WTC11 (cell line): ENCODE measurements at regions not wholly inside any gene's neighbourhood (a gene's known extent, or its start where the extent isn't known, plus 50 kb on each side); places are given as distances from the start of the nearest gene placed in this dataset.

Experiments used
- ATAC-seq: fragments of 200-7000 bp; cut with Tn5 transposase; 2 replicates; pipeline ENCODE4 v1.10.0; 2021; ENCODE audit warnings: mild to moderate bottlenecking, moderate library complexity
- CTCF ChIA-PET: fragments of 300-600 bp; sonication (Branson Sonifier 250); formaldehyde crosslinking; loops from one replicate; lab custom pipeline; 2021; ENCODE audit warnings: antibody characterized with exemption; lab: Charles Lee
- POLR2A ChIA-PET: fragments of 350-600 bp; sonication (Branson Sonifier 250); formaldehyde crosslinking; loops from one replicate; lab custom pipeline; 2021; ENCODE audit warnings: antibody characterized with exemption; lab: Charles Lee
- DNase-seq: peaks from one replicate; pipeline ENCODE4 v3.0.0; 2021; ENCODE audit warnings: low spot score
- H3K27ac Mint-ChIP-seq: 2 replicates; pipeline ENCODE4 v1.8.0; 2021; ENCODE audit warnings: mixed read lengths
- H3K27me3 Mint-ChIP-seq: 2 replicates; pipeline ENCODE4 v1.8.0; 2021; ENCODE audit warnings: low read depth, mild to moderate bottlenecking, moderate library complexity, mixed read lengths
- H3K36me3 Mint-ChIP-seq: 2 replicates; pipeline ENCODE4 v1.8.0; 2021; ENCODE audit warnings: mixed read lengths
- H3K4me1 Mint-ChIP-seq: 2 replicates; pipeline ENCODE4 v1.8.0; 2022; ENCODE audit warnings: mixed read lengths
- H3K4me3 Mint-ChIP-seq: 2 replicates; pipeline ENCODE4 v1.8.0; 2021; ENCODE audit warnings: mild to moderate bottlenecking, moderate library complexity, mixed read lengths
- H3K9me3 Mint-ChIP-seq: 2 replicates; pipeline ENCODE4 v1.8.0; 2021; ENCODE audit warnings: mixed read lengths
- EMX1 ChIP-seq: fragments of 250-450 bp; sonication (Bioruptor Pico); IDR thresholded peaks from 2 replicates; pipeline ENCODE4 v1.8.0; 2021; ENCODE audit warnings: mild to moderate bottlenecking
- GTF2I ChIP-seq: fragments of 250-450 bp; sonication (Bioruptor Pico); conservative IDR thresholded peaks from 2 replicates; pipeline ENCODE4 v1.4.0; 2021; ENCODE audit warnings: mild to moderate bottlenecking
- IRF2 ChIP-seq: sonication (generic); formaldehyde crosslinking; IDR thresholded peaks from 2 replicates; pipeline ENCODE4 v1.8.0; 2022; ENCODE audit warnings: low read depth, missing genetic modification reagents, borderline replicate concordance
- JUN ChIP-seq: sonication (generic); formaldehyde crosslinking; IDR thresholded peaks from 2 replicates; pipeline ENCODE4 v1.8.0; 2023; ENCODE audit warnings: mild to moderate bottlenecking, missing genetic modification reagents
- OVOL2 ChIP-seq: fragments of 250-450 bp; sonication (Bioruptor Pico); IDR thresholded peaks from 2 replicates; pipeline ENCODE4 v1.9.0; 2021; ENCODE audit warnings: mild to moderate bottlenecking, borderline replicate concordance
- TEAD1 ChIP-seq: sonication (generic); formaldehyde crosslinking; IDR thresholded peaks from 2 replicates; pipeline ENCODE4 v1.8.0; 2022; ENCODE audit warnings: mild to moderate bottlenecking, missing genetic modification reagents
- TEAD4 ChIP-seq: sonication (generic); formaldehyde crosslinking; IDR thresholded peaks from 2 replicates; pipeline ENCODE4 v1.8.0; 2022; ENCODE audit warnings: mild to moderate bottlenecking, missing genetic modification reagents
- ZNF138 ChIP-seq: sonication (generic); formaldehyde crosslinking; conservative IDR thresholded peaks from 2 replicates; pipeline ENCODE4 v1.8.1; 2022; ENCODE audit warnings: mild to moderate bottlenecking, moderate library complexity, missing genetic modification reagents
- ZNF317 ChIP-seq: sonication (generic); formaldehyde crosslinking; IDR thresholded peaks from 2 replicates; pipeline ENCODE4 v1.8.1; 2023; ENCODE audit warnings: low read depth, mild to moderate bottlenecking, moderate library complexity, missing genetic modification reagents, borderline replicate concordance
- ZNF671 ChIP-seq: fragments of 250-450 bp; sonication (Bioruptor Pico); IDR thresholded peaks from 2 replicates; pipeline ENCODE4 v1.8.0; 2021; ENCODE audit warnings: mild to moderate bottlenecking
- TF ChIP-seq, protein P1 (sequence below): fragments of 250-450 bp; sonication (Bioruptor Pico); conservative IDR thresholded peaks from 2 replicates; pipeline ENCODE4 v1.9.0; 2021; ENCODE audit warnings: mild to moderate bottlenecking
- TF ChIP-seq, protein P2 (sequence below): fragments of 250-450 bp; sonication (Bioruptor Pico); IDR thresholded peaks from 2 replicates; pipeline ENCODE4 v2.1.2; 2022; ENCODE audit warnings: mild to moderate bottlenecking, moderate library complexity
- TF ChIP-seq, protein P3 (sequence below): sonication (generic); formaldehyde crosslinking; IDR thresholded peaks from 2 replicates; pipeline ENCODE4 v1.8.1; 2023; ENCODE audit warnings: mild to moderate bottlenecking, missing genetic modification reagents, moderate library complexity
- TF ChIP-seq, protein P4 (sequence below): sonication (generic); formaldehyde crosslinking; conservative IDR thresholded peaks from 2 replicates; pipeline ENCODE4 v1.8.1; 2022; ENCODE audit warnings: mild to moderate bottlenecking, missing genetic modification reagents
- TF ChIP-seq, protein P5 (sequence below): sonication (generic); formaldehyde crosslinking; IDR thresholded peaks from 2 replicates; pipeline ENCODE4 v1.8.1; 2022; ENCODE audit warnings: mild to moderate bottlenecking, missing genetic modification reagents, moderate library complexity, borderline replicate concordance
- TF ChIP-seq, protein P6 (sequence below): fragments of 200-600 bp; IDR thresholded peaks from 2 replicates; pipeline ENCODE4 v1.8.0; 2022; ENCODE audit warnings: antibody characterized with exemption
- TF ChIP-seq, protein P7 (sequence below): sonication (generic); formaldehyde crosslinking; IDR thresholded peaks from 2 replicates; pipeline ENCODE4 v1.8.1; 2022; ENCODE audit warnings: low read depth, mild to moderate bottlenecking, moderate library complexity, missing genetic modification reagents, borderline replicate concordance
- TF ChIP-seq, protein P8 (sequence below): sonication (generic); formaldehyde crosslinking; IDR thresholded peaks from 2 replicates; pipeline ENCODE4 v1.8.0; 2022; ENCODE audit warnings: mild to moderate bottlenecking, missing genetic modification reagents
- TF ChIP-seq, protein P9 (sequence below): sonication (generic); formaldehyde crosslinking; IDR thresholded peaks from 2 replicates; pipeline ENCODE4 v1.8.0; 2023; ENCODE audit warnings: missing genetic modification reagents, mild to moderate bottlenecking, borderline replicate concordance
- TF ChIP-seq, protein P10 (sequence below): fragments of 250-450 bp; sonication (Bioruptor Pico); IDR thresholded peaks from 2 replicates; pipeline ENCODE4 v1.9.0; 2021; ENCODE audit warnings: mild to moderate bottlenecking

DNA sequence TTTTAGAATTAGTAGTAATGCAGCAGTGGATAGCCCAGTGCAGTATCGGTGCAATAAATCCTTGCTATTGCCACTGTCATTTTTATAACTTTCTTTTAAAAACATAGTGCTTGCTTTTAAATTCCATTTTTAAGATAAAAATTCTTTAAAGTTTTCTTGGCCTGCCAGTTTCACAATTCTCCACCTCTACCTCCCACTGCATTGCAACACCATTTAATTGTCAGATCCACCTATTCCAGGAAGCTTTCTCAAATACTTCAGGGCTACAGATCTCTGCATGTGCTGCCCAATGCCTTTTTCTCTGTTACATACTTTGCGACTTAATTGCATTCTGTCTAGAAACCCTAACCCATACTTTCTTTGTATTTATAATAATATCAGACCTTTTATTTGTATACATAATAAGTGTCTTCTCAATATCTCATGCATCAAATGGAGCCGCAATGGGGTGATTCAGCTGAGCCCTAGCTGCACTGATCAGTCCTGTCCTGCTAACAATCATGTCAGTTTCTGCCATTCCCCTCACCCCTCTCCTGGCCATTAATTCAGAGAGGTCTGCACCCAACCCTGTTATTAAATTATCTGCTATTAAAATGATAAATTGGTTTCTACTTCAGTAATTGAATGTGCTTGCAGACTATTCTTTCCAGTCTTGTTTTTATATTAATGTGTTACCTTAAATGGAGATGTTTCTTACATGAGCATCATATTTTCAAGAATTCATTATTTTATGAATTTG is 193.1 kb downstream of the SLIT2 start:
- ChIA-PET POLR2A (no interaction called here), CTCF (interaction anchor here (1.4 kb wide), 1 partner anchor 16 kb away, joined by 3 read pairs; no protein-coding TSS in a partner anchor)
- Mint-ChIP-seq H3K27me3 (no peaks in the 10 kb centered on the region), H3K4me3 (no peak overlapping the region), H3K27ac (no peak overlapping the region), H3K36me3 (no peaks in the 10 kb centered on the region), H3K4me1 (peaks cover 11% of the 10 kb centered on the region), H3K9me3 (no peaks in the 10 kb centered on the region)
- no peak for ATAC-seq
- no peak for DNase-seq
- TF ChIP-seq ZNF317 (CRISPR knock-in tag) (no peak), TEAD4 (CRISPR knock-in tag) (no peak), JUN (no peak), ZNF671 (CRISPR knock-in tag) (no peak), ZNF138 (CRISPR knock-in tag) (no peak), OVOL2 (CRISPR knock-in tag) (no peak), IRF2 (no peak), GTF2I (CRISPR knock-in tag) (no peak), TEAD1 (no peak), EMX1 (CRISPR knock-in tag) (no peak)
- TF ChIP-seq, protein P1, sequence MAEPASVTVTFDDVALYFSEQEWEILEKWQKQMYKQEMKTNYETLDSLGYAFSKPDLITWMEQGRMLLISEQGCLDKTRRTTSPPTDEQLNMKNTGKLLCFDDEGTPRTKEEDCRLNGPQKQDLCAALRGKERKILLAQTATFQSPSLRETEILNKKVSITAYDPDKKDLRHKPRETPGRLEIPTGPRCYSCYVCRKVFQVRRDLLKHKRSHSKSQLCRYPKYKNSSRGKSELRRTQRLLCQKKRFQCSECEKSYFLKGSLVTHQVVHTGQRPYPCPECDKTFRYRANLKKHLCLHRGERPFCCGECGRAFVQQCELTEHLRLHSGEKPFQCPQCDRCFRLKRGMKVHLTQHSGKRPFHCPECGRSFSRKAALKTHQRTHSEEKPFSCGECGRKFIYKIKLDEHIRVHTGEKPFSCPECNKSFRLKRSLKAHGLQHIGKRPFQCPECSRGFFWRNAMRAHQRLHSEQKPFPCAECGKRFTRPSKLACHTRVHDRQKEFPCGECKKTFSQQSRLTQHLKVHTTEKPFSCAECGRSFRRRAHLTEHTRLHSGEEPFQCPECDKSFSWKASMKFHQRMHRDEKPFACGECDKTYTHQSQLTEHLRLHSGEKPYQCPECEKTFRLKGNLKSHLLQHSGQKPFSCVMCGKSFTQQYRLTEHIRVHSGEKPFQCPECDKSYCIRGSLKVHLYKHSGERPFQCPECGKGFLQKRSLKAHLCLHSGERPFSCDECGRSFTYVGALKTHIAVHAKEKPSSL (CRISPR knock-in tag), result no peak
- TF ChIP-seq, protein P2, sequence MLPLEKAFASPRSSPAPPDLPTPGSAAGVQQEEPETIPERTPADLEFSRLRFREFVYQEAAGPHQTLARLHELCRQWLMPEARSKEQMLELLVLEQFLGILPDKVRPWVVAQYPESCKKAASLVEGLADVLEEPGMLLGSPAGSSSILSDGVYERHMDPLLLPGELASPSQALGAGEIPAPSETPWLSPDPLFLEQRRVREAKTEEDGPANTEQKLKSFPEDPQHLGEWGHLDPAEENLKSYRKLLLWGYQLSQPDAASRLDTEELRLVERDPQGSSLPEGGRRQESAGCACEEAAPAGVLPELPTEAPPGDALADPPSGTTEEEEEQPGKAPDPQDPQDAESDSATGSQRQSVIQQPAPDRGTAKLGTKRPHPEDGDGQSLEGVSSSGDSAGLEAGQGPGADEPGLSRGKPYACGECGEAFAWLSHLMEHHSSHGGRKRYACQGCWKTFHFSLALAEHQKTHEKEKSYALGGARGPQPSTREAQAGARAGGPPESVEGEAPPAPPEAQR, result no peak
- TF ChIP-seq, protein P3, sequence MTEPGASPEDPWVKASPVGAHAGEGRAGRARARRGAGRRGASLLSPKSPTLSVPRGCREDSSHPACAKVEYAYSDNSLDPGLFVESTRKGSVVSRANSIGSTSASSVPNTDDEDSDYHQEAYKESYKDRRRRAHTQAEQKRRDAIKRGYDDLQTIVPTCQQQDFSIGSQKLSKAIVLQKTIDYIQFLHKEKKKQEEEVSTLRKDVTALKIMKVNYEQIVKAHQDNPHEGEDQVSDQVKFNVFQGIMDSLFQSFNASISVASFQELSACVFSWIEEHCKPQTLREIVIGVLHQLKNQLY, result no peak
- TF ChIP-seq, protein P4, sequence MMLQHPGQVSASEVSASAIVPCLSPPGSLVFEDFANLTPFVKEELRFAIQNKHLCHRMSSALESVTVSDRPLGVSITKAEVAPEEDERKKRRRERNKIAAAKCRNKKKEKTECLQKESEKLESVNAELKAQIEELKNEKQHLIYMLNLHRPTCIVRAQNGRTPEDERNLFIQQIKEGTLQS (CRISPR knock-in tag), result no peak
- TF ChIP-seq, protein P5, sequence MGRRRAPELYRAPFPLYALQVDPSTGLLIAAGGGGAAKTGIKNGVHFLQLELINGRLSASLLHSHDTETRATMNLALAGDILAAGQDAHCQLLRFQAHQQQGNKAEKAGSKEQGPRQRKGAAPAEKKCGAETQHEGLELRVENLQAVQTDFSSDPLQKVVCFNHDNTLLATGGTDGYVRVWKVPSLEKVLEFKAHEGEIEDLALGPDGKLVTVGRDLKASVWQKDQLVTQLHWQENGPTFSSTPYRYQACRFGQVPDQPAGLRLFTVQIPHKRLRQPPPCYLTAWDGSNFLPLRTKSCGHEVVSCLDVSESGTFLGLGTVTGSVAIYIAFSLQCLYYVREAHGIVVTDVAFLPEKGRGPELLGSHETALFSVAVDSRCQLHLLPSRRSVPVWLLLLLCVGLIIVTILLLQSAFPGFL (CRISPR knock-in tag), result no peak
- TF ChIP-seq, protein P6, sequence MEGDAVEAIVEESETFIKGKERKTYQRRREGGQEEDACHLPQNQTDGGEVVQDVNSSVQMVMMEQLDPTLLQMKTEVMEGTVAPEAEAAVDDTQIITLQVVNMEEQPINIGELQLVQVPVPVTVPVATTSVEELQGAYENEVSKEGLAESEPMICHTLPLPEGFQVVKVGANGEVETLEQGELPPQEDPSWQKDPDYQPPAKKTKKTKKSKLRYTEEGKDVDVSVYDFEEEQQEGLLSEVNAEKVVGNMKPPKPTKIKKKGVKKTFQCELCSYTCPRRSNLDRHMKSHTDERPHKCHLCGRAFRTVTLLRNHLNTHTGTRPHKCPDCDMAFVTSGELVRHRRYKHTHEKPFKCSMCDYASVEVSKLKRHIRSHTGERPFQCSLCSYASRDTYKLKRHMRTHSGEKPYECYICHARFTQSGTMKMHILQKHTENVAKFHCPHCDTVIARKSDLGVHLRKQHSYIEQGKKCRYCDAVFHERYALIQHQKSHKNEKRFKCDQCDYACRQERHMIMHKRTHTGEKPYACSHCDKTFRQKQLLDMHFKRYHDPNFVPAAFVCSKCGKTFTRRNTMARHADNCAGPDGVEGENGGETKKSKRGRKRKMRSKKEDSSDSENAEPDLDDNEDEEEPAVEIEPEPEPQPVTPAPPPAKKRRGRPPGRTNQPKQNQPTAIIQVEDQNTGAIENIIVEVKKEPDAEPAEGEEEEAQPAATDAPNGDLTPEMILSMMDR, result no peak
- TF ChIP-seq, protein P7, sequence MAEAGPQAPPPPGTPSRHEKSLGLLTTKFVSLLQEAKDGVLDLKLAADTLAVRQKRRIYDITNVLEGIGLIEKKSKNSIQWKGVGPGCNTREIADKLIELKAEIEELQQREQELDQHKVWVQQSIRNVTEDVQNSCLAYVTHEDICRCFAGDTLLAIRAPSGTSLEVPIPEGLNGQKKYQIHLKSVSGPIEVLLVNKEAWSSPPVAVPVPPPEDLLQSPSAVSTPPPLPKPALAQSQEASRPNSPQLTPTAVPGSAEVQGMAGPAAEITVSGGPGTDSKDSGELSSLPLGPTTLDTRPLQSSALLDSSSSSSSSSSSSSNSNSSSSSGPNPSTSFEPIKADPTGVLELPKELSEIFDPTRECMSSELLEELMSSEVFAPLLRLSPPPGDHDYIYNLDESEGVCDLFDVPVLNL (CRISPR knock-in tag), result no peak
- TF ChIP-seq, protein P8, sequence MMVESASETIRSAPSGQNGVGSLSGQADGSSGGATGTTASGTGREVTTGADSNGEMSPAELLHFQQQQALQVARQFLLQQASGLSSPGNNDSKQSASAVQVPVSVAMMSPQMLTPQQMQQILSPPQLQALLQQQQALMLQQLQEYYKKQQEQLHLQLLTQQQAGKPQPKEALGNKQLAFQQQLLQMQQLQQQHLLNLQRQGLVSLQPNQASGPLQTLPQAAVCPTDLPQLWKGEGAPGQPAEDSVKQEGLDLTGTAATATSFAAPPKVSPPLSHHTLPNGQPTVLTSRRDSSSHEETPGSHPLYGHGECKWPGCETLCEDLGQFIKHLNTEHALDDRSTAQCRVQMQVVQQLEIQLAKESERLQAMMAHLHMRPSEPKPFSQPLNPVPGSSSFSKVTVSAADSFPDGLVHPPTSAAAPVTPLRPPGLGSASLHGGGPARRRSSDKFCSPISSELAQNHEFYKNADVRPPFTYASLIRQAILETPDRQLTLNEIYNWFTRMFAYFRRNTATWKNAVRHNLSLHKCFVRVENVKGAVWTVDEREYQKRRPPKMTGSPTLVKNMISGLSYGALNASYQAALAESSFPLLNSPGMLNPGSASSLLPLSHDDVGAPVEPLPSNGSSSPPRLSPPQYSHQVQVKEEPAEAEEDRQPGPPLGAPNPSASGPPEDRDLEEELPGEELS (CRISPR knock-in tag), result no peak
- TF ChIP-seq, protein P9, sequence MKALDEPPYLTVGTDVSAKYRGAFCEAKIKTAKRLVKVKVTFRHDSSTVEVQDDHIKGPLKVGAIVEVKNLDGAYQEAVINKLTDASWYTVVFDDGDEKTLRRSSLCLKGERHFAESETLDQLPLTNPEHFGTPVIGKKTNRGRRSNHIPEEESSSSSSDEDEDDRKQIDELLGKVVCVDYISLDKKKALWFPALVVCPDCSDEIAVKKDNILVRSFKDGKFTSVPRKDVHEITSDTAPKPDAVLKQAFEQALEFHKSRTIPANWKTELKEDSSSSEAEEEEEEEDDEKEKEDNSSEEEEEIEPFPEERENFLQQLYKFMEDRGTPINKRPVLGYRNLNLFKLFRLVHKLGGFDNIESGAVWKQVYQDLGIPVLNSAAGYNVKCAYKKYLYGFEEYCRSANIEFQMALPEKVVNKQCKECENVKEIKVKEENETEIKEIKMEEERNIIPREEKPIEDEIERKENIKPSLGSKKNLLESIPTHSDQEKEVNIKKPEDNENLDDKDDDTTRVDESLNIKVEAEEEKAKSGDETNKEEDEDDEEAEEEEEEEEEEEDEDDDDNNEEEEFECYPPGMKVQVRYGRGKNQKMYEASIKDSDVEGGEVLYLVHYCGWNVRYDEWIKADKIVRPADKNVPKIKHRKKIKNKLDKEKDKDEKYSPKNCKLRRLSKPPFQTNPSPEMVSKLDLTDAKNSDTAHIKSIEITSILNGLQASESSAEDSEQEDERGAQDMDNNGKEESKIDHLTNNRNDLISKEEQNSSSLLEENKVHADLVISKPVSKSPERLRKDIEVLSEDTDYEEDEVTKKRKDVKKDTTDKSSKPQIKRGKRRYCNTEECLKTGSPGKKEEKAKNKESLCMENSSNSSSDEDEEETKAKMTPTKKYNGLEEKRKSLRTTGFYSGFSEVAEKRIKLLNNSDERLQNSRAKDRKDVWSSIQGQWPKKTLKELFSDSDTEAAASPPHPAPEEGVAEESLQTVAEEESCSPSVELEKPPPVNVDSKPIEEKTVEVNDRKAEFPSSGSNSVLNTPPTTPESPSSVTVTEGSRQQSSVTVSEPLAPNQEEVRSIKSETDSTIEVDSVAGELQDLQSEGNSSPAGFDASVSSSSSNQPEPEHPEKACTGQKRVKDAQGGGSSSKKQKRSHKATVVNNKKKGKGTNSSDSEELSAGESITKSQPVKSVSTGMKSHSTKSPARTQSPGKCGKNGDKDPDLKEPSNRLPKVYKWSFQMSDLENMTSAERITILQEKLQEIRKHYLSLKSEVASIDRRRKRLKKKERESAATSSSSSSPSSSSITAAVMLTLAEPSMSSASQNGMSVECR (CRISPR knock-in tag), result no peak
- TF ChIP-seq, protein P10, sequence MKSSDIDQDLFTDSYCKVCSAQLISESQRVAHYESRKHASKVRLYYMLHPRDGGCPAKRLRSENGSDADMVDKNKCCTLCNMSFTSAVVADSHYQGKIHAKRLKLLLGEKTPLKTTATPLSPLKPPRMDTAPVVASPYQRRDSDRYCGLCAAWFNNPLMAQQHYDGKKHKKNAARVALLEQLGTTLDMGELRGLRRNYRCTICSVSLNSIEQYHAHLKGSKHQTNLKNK (CRISPR knock-in tag), result no peak
